ENCODE measurements at regions not wholly inside any gene's neighbourhood (a gene's known extent, or its start where the extent isn't known, plus 50 kb on each side); places are given as distances from the start of the nearest gene placed in this dataset.
"Not testable (repeated sequence)": the region's sequence is repeated elsewhere in the genome, so short reads cannot be mapped to it uniquely, and the experiment has no call there.

DNA sequence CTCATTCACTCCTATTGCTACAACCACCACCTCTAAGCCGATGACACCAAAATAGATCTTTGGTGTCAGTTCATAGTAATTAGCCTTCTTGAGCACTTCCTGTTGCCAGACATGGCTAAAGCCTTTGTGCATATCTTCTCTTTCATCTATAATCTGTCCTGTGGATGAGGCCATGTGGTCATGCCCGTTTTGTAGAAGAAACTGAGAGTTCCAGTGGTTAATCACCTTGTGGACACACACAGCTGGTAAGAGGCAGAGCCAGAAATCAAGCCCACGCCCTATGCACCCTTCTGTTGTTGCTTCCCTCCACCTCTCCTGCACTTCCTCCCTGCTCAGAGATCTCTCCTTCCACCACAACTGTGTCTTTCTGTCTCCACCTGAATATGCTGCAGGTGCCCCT is 285.1 kb upstream of the PFKP start:
- Histone ChIP-seq H3K4me3 (no peak overlapping the region), H3K27ac (no peak overlapping the region), H3K4me1 (no peaks in the 10 kb centered on the region), H3K36me3 (no peaks in the 10 kb centered on the region), H3K27me3 (no peaks in the 10 kb centered on the region), H3K9me3 (no peaks in the 10 kb centered on the region)
- intact Hi-C loops (cut with DNase I; ENCODE audit: low total_unique reads) = no loop called here
- TF ChIP-seq, protein P1, sequence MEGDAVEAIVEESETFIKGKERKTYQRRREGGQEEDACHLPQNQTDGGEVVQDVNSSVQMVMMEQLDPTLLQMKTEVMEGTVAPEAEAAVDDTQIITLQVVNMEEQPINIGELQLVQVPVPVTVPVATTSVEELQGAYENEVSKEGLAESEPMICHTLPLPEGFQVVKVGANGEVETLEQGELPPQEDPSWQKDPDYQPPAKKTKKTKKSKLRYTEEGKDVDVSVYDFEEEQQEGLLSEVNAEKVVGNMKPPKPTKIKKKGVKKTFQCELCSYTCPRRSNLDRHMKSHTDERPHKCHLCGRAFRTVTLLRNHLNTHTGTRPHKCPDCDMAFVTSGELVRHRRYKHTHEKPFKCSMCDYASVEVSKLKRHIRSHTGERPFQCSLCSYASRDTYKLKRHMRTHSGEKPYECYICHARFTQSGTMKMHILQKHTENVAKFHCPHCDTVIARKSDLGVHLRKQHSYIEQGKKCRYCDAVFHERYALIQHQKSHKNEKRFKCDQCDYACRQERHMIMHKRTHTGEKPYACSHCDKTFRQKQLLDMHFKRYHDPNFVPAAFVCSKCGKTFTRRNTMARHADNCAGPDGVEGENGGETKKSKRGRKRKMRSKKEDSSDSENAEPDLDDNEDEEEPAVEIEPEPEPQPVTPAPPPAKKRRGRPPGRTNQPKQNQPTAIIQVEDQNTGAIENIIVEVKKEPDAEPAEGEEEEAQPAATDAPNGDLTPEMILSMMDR (IDR thresholded peaks at IDR 0.05) = no peak
- no peak for DNase-seq

DNA sequence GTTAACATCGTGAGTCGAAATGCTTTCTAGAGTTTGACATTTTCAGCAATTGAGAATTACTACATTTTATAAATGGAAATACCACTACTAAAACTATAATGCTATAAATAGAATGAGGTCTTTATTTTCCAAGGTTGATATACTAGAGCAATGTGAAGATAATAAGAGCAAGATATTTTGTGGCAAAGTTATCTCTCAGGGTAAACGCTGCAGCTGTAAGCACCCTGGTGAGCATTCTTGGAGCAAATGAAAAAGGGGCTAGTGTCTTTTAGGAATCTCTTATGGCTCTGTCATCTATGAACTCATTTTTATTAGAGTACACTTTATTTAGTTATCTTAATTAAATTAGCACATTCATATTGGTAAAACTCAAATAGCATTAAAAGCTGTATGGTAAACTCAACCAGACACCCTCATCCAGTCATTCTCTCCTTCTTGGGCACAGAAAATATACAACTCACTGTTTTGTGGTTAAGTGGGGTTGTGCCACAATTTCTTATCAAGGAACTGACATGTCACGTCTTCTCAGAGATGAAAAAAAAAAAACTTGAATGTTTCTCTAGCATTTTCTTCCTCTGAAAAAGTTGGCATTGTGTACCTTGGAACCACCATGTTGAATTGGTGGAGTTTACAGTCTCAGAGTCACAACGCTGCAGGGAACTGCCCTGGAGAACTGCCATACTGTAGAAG is 289.5 kb upstream of the PFKP start:
- no peaks in the 10 kb centered on the region for H3K36me3 ChIP-seq
- DNase-seq = no peak
- TF ChIP-seq, protein P1 (IDR thresholded peaks at IDR 0.05) = no peak
- H3K4me1 ChIP-seq = no peaks in the 10 kb centered on the region
- intact Hi-C loops (cut with DNase I; ENCODE audit: low total_unique reads) = no loop called here
- H3K9me3 ChIP-seq = no peaks in the 10 kb centered on the region
- H3K27ac ChIP-seq = no peak overlapping the region
- peaks cover 0 to 4% of the 10 kb centered on the region in 2 donors for H3K27me3 ChIP-seq
- H3K4me3 ChIP-seq = no peak overlapping the region

DNA sequence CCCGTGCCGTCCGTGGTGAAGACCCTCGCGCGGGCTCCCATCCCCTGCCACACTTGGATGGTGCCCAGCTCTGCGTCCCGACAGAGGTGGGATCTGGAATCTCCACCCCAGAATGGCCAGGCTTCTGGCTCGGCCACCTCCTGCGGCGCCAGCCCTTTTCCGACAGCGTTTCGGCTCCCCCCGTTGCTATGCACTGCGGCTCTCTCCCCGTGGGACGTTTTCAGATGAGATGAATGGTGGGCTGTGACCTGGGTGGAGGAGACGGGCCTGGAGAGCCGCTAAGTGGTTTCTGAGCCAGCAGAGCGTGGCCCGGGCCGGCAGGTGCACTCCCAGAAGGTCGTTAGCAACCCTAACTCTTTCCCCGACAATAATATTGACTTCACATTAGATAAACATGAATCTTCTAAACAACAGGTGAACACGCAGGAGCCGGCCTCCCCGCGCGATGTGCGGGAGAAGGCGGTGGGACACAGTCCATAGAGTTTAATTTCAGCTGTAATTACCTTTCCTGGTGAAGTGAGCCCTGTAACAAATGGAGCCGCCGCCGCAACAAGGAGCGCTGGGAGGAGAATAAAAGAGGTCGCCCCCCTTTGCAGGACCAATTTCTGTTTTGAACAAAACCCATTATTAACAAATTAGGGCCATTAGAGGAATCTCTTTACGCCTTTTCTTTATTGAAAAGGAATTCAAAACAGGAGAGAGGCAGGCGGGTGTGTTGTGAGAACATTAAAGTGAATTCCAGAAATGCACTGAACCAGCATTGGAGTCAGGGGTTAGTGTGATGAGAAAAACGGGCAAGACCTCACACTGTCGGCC is 294.3 kb upstream of the PFKP start:
- Histone ChIP-seq H3K27me3 (peaks cover 0 to 7% of the 10 kb centered on the region in 2 donors), H3K9me3 (no peaks in the 10 kb centered on the region), H3K36me3 (no peaks in the 10 kb centered on the region), H3K4me1 (no peaks in the 10 kb centered on the region), H3K27ac (no peak overlapping the region), H3K4me3 (no peak overlapping the region)
- TF ChIP-seq, protein P1 (IDR thresholded peaks at IDR 0.05) = no peak
- intact Hi-C loops (cut with DNase I; ENCODE audit: low total_unique reads) = no loop called here
- no peak for DNase-seq

DNA sequence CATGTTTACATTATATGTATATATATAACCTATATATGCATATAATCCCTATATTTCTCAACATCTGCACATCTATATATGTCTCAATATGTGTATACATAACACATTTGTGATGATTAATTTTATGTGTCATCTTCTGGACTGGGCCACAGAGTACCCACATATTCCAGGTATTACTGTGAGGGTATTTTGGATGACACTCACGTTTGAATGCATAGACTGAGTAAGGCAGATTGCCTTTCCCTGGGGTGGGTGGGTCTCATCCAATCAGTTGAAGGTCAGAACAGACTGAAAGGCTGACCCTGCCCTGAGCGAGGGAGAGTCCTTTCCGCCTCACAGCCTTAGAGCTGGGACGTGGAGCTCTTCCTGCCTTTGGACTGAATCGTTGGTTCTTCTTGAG is 295.2 kb upstream of the PFKP start:
- no peaks in the 10 kb centered on the region for H3K36me3 ChIP-seq
- H3K4me1 ChIP-seq = no peaks in the 10 kb centered on the region
- no peak overlapping the region for H3K27ac ChIP-seq
- intact Hi-C loops (cut with DNase I; ENCODE audit: low total_unique reads) = no loop called here
- TF ChIP-seq, protein P1 (IDR thresholded peaks at IDR 0.05) = no peak
- H3K4me3 ChIP-seq = no peak overlapping the region
- no peaks in the 10 kb centered on the region for H3K9me3 ChIP-seq
- DNase-seq = no peak
- H3K27me3 ChIP-seq = peaks cover 0 to 7% of the 10 kb centered on the region in 2 donors

DNA sequence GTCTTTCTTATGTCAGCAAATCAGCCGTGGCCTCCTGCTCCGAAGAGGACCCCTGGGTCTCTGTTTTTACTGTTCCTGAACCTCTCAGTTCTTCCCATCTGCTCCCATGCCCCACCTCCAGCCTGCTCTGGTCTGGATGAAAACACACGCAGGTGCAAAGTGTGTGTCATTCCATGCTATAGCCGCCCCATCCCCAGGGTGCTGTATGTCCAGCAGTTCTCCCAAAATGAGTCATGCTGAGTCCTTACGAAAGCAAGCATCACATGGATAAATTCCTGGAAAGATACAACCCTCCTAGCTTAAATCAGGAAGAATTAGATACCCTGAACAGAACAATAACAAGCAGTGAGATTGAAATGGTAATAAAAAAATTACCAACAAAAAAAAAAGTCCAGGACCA is 300.1 kb upstream of the PFKP start:
- H3K4me1 ChIP-seq; H3K27ac ChIP-seq; H3K27me3 ChIP-seq; H3K36me3 ChIP-seq; H3K4me3 ChIP-seq; H3K9me3 ChIP-seq; DNase-seq; intact Hi-C loops (cut with DNase I; ENCODE audit: low total_unique reads): not testable (repeated sequence)

DNA sequence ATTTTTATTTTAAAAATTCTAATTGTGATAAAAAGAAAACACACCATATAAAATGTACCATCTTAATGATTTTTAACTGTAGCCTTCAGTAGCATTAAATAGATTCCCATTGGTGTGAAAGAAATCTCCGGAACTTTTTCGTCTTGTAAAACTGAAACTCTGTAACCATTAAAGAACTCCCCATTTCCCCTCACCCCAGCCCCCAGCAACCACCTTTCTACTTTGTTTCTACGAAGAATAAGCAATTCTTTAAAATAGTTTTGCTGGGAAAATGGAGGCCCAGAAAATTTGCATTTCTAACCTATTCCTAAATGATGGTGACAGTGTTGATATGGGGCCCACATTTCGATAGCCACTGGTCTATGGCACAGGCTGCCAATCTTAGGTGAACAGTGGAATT is 305.4 kb upstream of the PFKP start:
- TF ChIP-seq, protein P1 (IDR thresholded peaks at IDR 0.05) = no peak
- Histone ChIP-seq H3K27me3 (no peaks in the 10 kb centered on the region), H3K27ac (no peak overlapping the region), H3K4me3 (no peak overlapping the region), H3K36me3 (no peaks in the 10 kb centered on the region), H3K9me3 (no peaks in the 10 kb centered on the region), H3K4me1 (no peaks in the 10 kb centered on the region)
- DNase-seq = no peak
- intact Hi-C loops (cut with DNase I; ENCODE audit: low total_unique reads) = no loop called here

Data from tibial artery (tissue), 4 donors.